ENCODE measurements at regions not wholly inside any gene's neighbourhood (a gene's known extent, or its start where the extent isn't known, plus 50 kb on each side); places are given as distances from the start of the nearest gene placed in this dataset.

DNA sequence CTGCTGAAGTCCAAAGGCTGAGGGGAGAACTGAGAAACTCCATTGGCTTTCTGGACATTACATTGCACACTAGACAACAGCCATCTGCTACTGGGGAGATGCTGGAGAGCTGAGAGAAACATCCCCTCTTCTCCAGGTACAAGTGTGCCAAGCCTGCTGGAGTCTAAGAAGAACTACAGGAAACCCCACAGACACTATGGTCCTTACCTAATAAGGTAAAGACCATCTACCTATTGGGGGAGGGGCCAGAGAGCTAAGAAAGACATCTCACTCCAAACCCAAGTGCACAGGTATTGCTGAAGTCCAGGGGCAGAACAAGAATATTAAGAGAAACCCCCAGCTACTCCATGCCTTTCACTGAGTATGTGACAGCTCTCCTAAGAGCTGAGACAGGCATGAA lies 338.7 kb upstream of the NCKAP5 start:
- ATAC-seq (ENCODE audit: low FRiP score) (no peak), DNase-seq (ENCODE audit: low spot score) (no peak)
- TF ChIP-seq, protein P1, sequence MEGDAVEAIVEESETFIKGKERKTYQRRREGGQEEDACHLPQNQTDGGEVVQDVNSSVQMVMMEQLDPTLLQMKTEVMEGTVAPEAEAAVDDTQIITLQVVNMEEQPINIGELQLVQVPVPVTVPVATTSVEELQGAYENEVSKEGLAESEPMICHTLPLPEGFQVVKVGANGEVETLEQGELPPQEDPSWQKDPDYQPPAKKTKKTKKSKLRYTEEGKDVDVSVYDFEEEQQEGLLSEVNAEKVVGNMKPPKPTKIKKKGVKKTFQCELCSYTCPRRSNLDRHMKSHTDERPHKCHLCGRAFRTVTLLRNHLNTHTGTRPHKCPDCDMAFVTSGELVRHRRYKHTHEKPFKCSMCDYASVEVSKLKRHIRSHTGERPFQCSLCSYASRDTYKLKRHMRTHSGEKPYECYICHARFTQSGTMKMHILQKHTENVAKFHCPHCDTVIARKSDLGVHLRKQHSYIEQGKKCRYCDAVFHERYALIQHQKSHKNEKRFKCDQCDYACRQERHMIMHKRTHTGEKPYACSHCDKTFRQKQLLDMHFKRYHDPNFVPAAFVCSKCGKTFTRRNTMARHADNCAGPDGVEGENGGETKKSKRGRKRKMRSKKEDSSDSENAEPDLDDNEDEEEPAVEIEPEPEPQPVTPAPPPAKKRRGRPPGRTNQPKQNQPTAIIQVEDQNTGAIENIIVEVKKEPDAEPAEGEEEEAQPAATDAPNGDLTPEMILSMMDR (IDR thresholded peaks at IDR 0.05), result no peak

DNA sequence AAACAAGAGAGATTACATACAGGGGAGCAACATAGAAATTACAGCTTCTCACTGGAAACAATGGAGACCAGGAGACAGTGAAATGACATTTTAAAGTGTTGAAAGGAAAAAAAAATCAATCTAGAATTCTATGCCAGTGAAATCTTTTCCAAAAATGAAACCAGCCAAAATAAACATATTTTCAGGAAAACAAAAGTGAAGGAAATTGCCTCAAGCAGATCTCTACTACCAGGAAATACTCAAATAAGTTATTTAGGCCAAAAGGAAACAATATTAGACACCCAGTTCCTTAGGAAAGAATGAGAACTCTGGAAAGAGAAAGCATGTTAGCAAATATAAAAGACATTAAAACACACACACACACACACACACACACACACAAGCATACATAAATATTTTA lies 339.9 kb upstream of the NCKAP5 start:
- ATAC-seq (ENCODE audit: low FRiP score) (no peak), DNase-seq (ENCODE audit: low spot score) (no peak)
- TF ChIP-seq, protein P1 (IDR thresholded peaks at IDR 0.05), result no peak

DNA sequence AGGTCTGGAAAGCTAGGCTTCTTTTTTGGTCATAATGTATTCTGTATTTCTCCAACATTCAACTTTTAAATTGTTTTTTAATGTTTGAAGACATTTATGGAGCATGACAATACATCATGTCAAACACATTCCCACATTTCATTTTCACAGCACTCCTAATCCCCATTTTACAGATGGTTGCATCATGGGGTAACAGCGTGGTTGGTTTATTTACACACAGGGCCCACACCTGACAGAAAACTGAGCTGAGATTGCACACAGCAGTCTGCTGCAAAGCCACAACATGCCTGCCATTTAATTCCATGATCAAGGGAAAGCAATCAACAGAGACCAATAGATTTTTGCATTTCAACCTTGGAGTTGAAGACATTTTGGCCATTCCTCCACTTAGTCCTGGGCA lies 335.7 kb upstream of the MGAT5 start:
- TF ChIP-seq, protein P1 (IDR thresholded peaks at IDR 0.05), result no peak
- no peak for DNase-seq (ENCODE audit: low spot score)
- ATAC-seq (ENCODE audit: low FRiP score), result no peak

DNA sequence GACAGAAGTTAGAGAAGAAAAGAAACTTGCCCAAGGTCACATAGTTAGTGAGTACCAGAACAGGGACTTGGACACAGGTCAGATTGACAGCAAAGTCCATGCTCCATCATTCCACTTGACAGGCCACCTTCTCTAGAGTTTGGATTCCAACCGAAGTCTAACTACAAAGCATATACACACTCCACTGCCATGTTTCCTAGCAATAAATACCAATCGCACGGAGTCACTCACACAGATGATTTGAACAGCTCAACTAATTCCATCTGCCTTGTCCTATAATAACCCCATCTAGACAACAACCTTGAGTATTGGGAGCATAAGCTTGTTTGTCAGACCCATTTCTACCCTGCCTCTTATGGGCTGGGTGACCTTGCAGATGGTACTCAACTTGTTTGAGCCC lies 334.6 kb upstream of the MGAT5 start:
- DNase-seq (ENCODE audit: low spot score), result no peak
- no peak for ATAC-seq (ENCODE audit: low FRiP score)
- TF ChIP-seq, protein P1 (IDR thresholded peaks at IDR 0.05), result no peak

DNA sequence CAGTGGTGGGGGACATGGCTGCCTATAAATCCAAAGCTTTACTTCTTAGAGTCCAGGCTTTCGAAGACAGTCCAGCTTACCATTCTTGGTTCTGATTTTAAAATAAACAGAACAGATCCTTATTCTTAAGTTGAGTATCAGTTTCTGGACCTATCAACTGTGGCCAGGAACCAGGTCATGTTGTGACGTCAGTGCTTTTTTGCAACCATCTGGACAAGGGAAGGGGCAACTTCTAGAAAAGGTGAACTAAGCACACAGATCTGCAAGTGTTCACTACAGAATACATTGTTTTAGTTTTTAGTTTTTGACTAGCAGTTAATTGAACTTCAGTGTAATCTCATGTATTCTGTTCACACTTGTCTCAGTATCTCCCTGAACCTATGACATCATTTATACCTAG lies 326.0 kb upstream of the MGAT5 start:
- ATAC-seq (ENCODE audit: low FRiP score), result no peak
- no peak for DNase-seq (ENCODE audit: low spot score)
- TF ChIP-seq, protein P1 (IDR thresholded peaks at IDR 0.05), result no peak

DNA sequence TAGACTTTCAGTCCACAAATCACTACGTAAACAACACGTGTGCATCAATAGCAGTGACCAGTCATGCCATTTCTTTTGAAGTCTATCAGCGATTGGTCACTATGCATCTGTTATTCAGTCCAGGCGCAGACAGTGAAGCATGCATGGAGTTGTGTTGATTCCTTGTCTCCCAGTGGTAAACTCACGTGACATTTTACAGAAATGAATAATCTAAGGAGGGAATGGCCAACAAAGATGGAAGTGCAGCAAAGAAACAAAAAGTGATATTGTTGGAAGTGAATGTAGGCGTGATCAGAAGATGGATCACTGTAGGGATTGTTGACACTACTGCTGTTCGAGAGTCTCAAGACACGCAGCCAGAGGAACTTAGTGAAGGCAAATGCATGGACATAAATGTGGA lies 317.8 kb upstream of the MGAT5 start:
- TF ChIP-seq, protein P1 (IDR thresholded peaks at IDR 0.05), result no peak
- no peak for ATAC-seq (ENCODE audit: low FRiP score)

DNA sequence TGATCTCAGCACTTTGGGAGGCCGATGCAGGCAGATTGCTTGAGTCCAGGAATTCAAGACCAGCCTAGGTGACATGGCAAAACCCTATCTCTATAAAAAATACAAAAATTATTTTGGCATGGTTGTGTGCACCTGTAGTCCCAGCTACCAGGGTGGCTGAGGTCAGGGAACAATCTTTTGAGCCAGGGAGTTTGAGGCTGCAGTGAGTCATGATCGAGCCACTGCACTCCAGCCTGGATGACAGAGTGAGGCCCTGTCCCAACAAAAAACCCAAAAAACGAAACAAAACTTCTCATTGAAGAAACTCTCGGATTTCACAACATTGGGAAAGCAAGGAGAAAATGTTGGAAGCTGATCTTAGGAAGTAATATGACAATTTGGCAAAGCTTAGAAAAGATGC lies 317.3 kb upstream of the MGAT5 start:
- ATAC-seq (ENCODE audit: low FRiP score), result no peak
- DNase-seq (ENCODE audit: low spot score), result no peak
- TF ChIP-seq, protein P1 (IDR thresholded peaks at IDR 0.05), result no peak

More for the DNA sequence above, 317.8 kb upstream of the MGAT5 start:
- no peak for DNase-seq (ENCODE audit: low spot score)

Measured in omental fat pad (tissue), 3 donors.